ENCODE measurements at regions not wholly inside any gene's neighbourhood (a gene's known extent, or its start where the extent isn't known, plus 50 kb on each side); places are given as distances from the start of the nearest gene placed in this dataset.

GRCh38 chr10:4283846-4284610 lies 499.0 kb upstream of the KLF6 start:
- Mint-ChIP-seq H3K4me3 (ENCODE audit: unreplicated experiment) (peak overlapping the region; percentile 33), H3K4me1 (ENCODE audit: low read depth) (peaks cover 71% of the 10 kb centered on the region), H3K27me3 (ENCODE audit: low read depth) (no peaks in the 10 kb centered on the region), H3K36me3 (ENCODE audit: low read depth) (no peaks in the 10 kb centered on the region), H3K9me3 (ENCODE audit: low read depth) (no peaks in the 10 kb centered on the region), H3K27ac (ENCODE audit: unreplicated experiment) (peak overlapping the region; percentile 78)
- no peak for DNase-seq (ENCODE audit: low spot score)
- TF ChIP-seq, protein P1, sequence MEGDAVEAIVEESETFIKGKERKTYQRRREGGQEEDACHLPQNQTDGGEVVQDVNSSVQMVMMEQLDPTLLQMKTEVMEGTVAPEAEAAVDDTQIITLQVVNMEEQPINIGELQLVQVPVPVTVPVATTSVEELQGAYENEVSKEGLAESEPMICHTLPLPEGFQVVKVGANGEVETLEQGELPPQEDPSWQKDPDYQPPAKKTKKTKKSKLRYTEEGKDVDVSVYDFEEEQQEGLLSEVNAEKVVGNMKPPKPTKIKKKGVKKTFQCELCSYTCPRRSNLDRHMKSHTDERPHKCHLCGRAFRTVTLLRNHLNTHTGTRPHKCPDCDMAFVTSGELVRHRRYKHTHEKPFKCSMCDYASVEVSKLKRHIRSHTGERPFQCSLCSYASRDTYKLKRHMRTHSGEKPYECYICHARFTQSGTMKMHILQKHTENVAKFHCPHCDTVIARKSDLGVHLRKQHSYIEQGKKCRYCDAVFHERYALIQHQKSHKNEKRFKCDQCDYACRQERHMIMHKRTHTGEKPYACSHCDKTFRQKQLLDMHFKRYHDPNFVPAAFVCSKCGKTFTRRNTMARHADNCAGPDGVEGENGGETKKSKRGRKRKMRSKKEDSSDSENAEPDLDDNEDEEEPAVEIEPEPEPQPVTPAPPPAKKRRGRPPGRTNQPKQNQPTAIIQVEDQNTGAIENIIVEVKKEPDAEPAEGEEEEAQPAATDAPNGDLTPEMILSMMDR (IDR thresholded peaks at IDR 0.05): peak; percentile 12

DNA sequence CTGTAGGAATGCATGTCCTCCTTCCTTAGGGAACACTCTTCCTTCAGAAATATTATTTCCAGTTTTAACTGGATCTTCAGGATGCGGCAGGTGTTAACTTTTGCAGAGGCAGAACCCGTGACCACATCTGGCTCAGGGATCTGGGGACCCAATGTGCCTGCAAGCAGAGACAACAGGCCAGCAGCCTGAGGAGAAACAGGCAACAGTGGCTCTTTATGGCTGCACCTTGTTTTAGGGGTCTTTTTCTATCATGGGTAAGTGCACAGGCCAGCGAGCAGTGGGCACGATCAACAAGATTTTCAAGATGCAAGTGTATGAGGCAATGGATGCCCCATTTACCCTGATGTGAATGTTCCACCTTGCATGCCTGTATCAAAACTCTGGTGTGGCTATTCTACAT lies 497.5 kb upstream of the KLF6 start:
- TF ChIP-seq, protein P1 (IDR thresholded peaks at IDR 0.05): no peak
- Mint-ChIP-seq H3K27ac (ENCODE audit: unreplicated experiment) (peak overlapping the region; percentile 78), H3K4me1 (ENCODE audit: low read depth) (peaks cover 76% of the 10 kb centered on the region), H3K27me3 (ENCODE audit: low read depth) (no peaks in the 10 kb centered on the region), H3K4me3 (ENCODE audit: unreplicated experiment) (no peak overlapping the region), H3K36me3 (ENCODE audit: low read depth) (no peaks in the 10 kb centered on the region), H3K9me3 (ENCODE audit: low read depth) (no peaks in the 10 kb centered on the region)
- no peak for DNase-seq (ENCODE audit: low spot score)

GRCh38 chr10:4281190-4281825 lies 496.3 kb upstream of the KLF6 start:
- Mint-ChIP-seq H3K4me3 (ENCODE audit: unreplicated experiment) (no peak overlapping the region), H3K27ac (ENCODE audit: unreplicated experiment) (peak overlapping the region; percentile 78), H3K36me3 (ENCODE audit: low read depth) (no peaks in the 10 kb centered on the region), H3K27me3 (ENCODE audit: low read depth) (no peaks in the 10 kb centered on the region), H3K9me3 (ENCODE audit: low read depth) (no peaks in the 10 kb centered on the region), H3K4me1 (ENCODE audit: low read depth) (peaks cover 73% of the 10 kb centered on the region)
- TF ChIP-seq, protein P1 (IDR thresholded peaks at IDR 0.05): no peak
- no peak for DNase-seq (ENCODE audit: low spot score)

DNA sequence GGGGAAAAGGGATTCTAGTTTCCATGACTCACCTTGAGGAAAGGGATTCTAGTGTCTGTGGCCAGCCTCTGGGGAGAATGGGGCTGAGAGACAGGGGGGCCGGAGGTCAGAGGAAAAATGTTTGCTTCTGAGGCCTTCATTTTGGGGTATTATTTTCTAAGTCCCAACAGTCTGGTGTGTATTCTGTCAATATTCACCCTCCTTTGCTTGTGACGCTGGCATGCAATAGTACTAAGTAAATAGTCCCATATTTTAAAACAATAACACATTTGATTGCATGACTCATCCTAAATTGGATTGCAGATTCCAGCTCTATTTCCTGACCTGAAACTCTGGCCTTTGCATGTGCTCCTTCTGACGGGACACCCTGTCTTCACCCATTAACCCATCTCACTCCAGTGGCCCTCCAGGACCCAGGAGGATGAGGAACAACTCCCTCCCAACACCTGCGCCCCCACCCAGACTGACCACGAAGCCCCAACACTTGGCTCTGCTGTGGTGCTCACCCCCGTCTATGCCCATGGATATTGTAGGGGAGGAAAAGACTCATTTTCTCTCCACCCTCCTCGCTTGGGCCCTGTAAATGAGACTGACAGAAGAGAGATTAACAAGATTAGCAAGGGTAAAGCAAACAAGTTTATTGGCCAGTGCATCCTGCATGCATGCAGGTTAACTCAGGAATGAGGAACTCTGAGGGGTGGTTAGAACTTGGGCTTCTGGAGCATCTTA lies 495.6 kb upstream of the KLF6 start:
- Mint-ChIP-seq H3K9me3 (ENCODE audit: low read depth) (no peaks in the 10 kb centered on the region), H3K36me3 (ENCODE audit: low read depth) (no peaks in the 10 kb centered on the region), H3K27ac (ENCODE audit: unreplicated experiment) (peak overlapping the region; percentile 78), H3K4me1 (ENCODE audit: low read depth) (peaks cover 68% of the 10 kb centered on the region), H3K27me3 (ENCODE audit: low read depth) (no peaks in the 10 kb centered on the region), H3K4me3 (ENCODE audit: unreplicated experiment) (no peak overlapping the region)
- TF ChIP-seq, protein P1 (IDR thresholded peaks at IDR 0.05): no peak
- DNase-seq (ENCODE audit: low spot score): no peak

DNA sequence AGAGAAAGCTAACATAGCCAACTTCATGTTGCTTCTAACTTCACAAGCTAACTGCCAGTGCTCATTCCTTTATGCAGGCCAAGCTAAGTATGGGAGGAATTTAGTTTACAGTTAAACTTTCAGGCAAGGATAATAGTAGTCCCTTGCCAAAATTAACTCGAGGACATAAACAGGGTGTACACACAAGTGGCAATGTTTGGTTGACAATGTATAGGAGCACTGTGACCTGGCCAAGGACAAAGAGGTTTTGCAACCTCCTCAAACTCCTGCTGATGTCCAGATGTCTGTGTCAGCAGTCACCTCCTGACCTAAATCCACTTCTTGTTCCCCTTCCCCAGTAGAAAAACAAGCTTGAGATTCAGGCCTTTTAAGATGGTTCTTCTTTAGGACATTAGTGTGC lies 494.6 kb upstream of the KLF6 start:
- H3K4me3 Mint-ChIP-seq (ENCODE audit: unreplicated experiment): no peak overlapping the region
- peak overlapping the region; percentile 78 for H3K27ac Mint-ChIP-seq (ENCODE audit: unreplicated experiment)
- TF ChIP-seq, protein P1 (IDR thresholded peaks at IDR 0.05): no peak
- H3K4me1 Mint-ChIP-seq (ENCODE audit: low read depth): peaks cover 61% of the 10 kb centered on the region
- H3K9me3 Mint-ChIP-seq (ENCODE audit: low read depth): peaks cover 1% of the 10 kb centered on the region
- no peaks in the 10 kb centered on the region for H3K36me3 Mint-ChIP-seq (ENCODE audit: low read depth)
- H3K27me3 Mint-ChIP-seq (ENCODE audit: low read depth): no peaks in the 10 kb centered on the region
- no peak for DNase-seq (ENCODE audit: low spot score)

All from chondrocyte (in vitro differentiated cells).